RPMI7951 (cell line): ENCODE measurements at regions not wholly inside any gene's neighbourhood (a gene's known extent, or its start where the extent isn't known, plus 50 kb on each side); places are given as distances from the start of the nearest gene placed in this dataset.
A peak's percentile ranks its signal among the peaks of the same experiment; 100 is the strongest.

Experiments used
- DNase-seq: peaks from one replicate; pipeline ENCODE4 v3.0.0-alpha.2; 2012; ENCODE audit warnings: low read depth

GRCh38 chr10:108104551-108105156, 940.1 kb upstream of the SORCS1 start:
- no peak for DNase-seq

- no peak for DNase-seq
These were observed 932.8 kb upstream of the SORCS1 start for GRCh38 chr10:108097258-108097657.

DNA sequence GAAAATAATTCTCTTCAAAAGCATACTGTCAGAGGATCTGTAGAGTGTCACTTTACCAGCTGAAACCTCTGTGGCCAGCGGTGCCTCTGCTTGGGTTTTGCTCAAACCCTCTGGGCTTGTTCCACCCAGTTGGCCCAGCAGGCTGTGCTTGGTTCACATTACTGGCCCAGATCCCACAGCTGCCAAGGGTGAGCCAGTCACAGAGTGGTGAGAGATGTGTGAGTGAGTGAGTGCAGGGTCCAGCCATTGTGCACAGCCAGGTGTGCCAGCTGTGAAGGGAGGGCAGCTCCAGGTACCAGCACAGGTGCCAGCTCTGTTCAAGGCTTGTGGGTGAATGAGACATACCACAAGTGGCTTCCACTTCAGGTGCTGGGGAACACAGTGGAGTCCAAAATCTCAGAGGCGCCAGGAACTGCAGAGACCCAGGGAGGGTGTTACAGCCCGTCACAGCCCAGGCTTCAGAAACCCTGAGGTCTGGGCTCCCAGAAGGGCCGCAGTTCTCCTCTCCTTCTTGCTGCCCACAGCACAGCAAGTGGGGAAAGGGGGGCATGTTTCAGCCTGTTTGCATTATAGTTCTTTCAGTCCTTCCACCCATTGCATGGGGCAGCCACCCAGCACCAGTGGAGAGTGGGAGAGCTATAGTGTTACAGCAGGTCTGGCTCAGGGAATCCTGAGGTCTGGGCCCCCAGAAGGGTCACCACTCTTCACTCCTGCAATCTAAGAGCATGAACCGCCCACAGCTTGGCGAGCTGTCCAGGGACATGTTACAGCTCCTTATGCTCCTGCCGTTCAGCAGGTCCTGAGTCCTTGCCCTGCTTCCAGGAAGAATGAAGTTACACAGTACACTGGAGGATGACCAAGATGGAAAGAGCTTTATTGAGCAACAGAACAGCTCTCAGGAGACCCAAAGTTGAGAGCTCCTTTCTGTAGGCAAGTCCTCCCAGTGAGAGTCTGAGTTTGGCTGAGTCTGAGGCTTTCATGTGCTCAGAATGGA, 931.7 kb upstream of the SORCS1 start:
- peak; percentile 2 for DNase-seq

DNA sequence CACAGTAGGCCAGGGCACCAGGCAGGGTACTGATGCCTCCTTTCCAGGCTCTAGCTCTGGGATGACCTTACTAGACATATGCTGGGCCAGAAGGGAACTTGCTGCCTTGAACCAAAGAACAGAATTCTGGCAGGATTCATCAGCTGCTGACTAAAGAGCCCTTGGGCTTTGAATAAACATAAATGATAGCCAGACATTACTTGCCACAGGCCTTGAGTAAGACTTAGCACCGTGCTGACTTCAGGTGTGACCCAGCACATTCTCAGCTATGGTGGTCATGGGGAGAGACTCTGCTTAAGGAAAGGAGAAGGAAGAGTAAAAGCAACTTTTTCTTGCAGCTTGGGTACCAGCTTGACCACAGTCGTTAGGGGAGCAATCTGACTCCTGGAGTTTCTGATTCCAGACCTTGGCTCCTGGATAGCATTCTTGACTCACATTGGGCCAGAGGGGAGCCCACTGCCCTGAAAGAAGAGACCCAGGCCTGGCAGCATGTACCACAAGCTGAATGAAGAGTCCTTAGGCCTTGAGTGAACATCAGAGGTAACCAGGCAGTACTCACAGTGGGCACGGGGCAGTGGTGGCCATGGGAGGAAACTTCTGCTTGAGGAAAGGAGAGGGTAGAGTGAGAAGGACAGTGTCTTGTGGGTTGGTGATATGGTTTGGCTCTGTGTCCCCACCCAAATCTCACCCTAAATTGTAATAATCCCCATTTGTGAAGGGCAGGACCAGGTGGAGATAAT, 926.1 kb upstream of the SORCS1 start:
- DNase-seq: peak; percentile 19

- no peak for DNase-seq
These were observed 922.0 kb upstream of the SORCS1 start for GRCh38 chr10:108086502-108086901.

DNA sequence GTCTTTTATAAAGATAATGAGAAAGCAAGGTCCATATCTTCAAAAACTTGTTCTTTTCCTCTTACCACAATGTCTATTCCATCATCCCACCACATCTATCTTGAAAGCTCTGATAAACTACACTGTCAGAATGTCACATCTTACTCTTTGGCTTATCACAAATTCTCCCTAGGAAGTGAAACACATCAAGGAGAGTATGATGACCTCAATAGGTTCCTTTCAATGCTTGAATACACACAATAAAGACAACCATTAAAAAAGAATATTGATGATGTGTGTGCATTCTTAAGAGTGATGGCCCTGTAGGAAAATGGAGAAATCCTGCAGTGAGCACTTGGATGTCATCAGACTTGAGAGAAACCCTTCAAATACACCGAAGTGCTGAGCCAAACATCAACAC, 918.1 kb upstream of the SORCS1 start:
- DNase-seq: no peak

DNA sequence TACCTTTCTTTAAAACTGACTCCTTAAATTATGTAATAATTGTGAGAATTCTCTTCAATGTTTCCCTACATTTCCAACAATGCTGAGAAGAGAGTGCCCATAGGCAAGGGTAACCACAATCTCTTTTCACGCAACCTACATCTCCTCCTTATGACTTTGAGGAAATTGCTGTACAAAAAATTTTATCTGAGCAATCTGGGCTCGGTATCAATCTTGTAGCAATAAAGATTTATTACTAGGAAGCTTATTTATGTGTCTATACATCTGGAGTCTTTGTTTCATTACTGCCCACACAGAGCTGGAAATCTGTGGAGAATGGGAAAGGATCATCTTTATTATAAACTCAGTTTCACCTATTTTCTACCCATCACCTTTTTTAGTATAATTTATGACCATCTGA, 913.8 kb upstream of the SORCS1 start:
- DNase-seq: no peak

- DNase-seq: no peak
These were observed 908.0 kb upstream of the SORCS1 start for GRCh38 chr10:108072466-108072865.

- DNase-seq: no peak
These were observed 906.3 kb upstream of the SORCS1 start for GRCh38 chr10:108070789-108071188.

DNA sequence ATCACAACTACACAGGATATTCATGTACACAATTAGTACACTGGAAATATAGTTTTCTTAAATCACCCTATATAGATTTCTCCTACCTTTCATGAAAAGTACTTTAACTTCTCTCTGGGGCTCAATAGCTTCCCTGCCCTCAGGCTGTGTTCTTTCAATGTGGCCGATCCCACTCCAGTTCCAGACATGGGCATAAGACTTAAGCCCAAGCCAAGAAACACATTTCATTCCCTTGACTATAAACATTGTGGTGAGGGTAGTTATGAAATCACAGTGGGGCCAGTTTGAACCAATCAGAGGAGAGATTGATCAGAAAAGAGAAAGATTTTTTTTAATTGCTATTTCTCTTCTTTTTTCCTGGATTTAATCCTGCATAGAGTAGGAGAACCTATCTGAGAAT, 904.6 kb upstream of the SORCS1 start:
- peak; percentile 47 for DNase-seq

GRCh38 chr10:108064746-108065260, 900.3 kb upstream of the SORCS1 start:
- DNase-seq: peak; percentile 13

DNA sequence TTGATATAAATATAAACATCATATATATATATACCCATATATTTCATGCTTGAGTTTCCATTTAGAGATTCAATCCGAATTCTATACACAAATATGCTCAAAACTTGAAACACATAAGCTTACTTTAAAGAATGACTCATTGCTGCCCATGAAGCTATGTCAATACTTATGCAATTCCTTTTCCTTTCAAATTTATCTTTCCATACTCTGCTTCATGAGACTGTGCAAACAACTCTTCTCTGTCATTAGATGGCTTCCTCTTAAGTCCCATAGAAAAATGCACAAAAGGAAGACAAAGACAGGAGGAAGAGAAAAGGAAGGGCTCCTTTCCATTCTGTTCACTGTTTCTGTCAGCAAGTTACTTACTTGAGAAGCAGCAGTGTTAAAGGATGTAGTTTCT, 895.7 kb upstream of the SORCS1 start:
- DNase-seq: no peak

DNA sequence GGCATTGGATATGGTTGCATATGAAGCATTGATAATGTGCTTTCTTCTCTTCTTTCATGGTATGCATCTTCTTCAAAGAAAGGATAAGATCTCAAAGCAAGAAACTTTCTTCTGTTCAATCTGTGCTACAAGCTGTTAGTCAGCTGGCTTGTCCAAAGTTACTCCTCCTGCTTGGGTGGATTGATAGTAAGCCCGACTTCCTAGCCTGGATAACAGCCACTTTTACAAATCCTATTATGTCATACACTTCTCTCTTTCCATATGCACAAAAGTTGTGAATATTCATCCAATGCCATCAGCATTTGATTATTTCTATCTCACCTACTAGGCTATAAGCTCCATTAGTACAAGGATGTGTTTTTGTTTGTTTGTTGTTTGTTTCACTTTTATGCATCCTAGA, 891.0 kb upstream of the SORCS1 start:
- DNase-seq: no peak

DNA sequence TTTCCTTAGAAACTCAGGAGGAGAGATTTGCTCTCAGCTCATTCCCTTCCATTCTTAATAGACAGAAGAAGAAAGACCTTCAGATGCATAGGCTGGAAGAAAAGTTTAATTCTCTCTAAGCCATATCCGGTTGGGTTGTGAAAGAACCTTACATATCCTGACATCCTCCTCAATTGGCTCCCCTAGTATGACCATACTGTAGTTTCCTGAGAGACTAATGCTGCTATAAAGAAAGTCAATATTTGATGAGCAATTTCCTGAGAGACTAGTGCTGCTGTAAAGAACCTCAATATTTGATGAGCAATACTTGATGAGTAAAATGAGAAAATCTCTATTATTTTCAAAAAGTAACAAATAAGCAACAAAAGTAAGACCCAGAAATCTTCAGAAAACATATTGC, 888.5 kb upstream of the SORCS1 start:
- DNase-seq: no peak

GRCh38 chr10:108051218-108051617, 886.7 kb upstream of the SORCS1 start:
- no peak for DNase-seq

DNA sequence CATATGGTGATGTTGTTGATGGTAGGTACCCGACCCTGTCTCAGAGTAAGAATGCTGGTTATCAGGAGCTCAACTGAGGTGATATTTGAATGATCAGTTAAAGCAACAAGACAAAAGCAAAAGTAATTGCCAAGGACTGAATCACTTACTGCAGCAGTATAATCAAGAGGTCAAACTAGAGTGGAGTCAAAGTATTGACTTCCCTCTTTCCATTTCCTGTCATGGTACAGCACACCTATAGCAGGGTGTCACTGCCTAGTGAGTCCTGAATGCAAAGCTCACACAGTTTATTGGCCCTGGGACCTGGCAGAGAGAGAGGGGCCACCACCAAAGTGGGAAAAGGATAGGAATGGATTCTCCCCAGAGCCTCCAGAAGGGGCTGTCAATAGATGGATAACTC, 886.1 kb upstream of the SORCS1 start:
- no peak for DNase-seq

DNA sequence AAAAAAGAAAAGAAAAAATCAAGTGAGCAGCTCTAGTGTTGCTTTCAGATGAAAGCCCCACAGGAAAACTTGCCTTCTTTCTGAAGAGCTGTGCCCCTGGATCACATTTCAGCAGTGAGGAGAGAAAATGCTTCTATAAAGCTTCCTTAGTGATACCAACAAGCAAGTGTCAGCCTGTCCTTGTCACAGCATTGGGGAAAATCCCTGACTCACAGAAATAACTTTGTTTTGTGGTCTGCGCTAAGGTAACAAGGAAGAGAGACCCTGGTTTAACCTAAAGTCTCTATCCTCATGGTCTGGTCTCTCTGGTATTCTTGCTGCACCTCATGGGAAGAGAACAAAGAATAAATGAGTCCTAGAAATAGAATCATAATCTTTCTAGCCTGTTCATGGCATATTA, 885.2 kb upstream of the SORCS1 start:
- no peak for DNase-seq

DNA sequence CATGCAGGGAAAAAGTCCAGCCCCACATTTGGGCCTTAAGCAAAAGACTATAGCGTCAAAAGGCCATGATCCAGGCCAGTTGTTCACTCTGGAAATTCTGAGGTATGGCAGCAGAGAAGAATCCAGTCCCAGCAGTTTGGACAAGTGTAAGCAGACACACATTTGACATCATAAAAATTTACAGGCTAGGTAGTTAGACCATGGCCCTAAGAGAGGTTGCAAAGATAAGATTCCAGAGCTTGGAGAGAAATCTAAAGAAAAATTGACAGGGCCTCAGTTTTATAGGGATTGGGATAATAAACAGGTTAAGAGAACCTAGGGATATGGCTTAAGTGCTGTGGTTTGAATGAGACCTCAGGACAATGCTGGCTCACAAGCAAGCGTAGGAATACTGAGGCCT, 884.4 kb upstream of the SORCS1 start:
- no peak for DNase-seq

GRCh38 chr10:108039821-108040584, 875.5 kb upstream of the SORCS1 start:
- no peak for DNase-seq

- DNase-seq: no peak
These were observed 872.6 kb upstream of the SORCS1 start for GRCh38 chr10:108037061-108037460.

DNA sequence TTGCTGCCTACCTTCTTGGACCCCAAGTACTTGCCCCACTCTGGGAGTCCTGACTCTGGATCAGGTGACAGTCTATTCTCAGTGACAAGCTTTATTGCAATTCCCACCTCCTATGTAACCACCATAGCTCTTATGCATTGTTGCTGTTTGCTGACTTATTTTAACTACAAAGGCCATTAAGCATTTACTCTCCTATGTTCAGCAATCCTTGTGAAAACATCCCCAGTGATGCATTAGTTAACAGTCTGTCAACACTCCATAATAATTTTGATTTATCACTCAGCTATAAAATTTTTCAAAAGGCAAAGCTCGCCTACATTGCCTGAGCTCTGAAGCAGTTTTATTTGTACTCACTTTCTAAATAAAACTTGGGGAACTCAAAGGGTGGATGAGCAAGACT, 871.8 kb upstream of the SORCS1 start:
- DNase-seq: no peak

GRCh38 chr10:108034829-108035228, 870.3 kb upstream of the SORCS1 start:
- no peak for DNase-seq
